PFSK-1 (cell line): ENCODE measurements at regions not wholly inside any gene's neighbourhood (a gene's known extent, or its start where the extent isn't known, plus 50 kb on each side); places are given as distances from the start of the nearest gene placed in this dataset.

Experiments used
- POLR2AphosphoS5 ChIP-seq: IDR thresholded peaks from 2 replicates; pipeline ENCODE4 v1.6.1; 2012; ENCODE audit warnings: low read depth, mild to moderate bottlenecking, control low read depth, low read length, moderate library complexity
- TAF1 ChIP-seq: IDR thresholded peaks from 2 replicates; pipeline ENCODE4 v1.6.1; 2012; ENCODE audit warnings: low read length, control low read depth, borderline replicate concordance; ENCODE audit not compliant: insufficient read depth

- TF ChIP-seq TAF1 (no peak), POLR2AphosphoS5 (no peak)
Measured at GRCh38 chr5:125120012-125120411, 373.6 kb upstream of the ZNF608 start.
